SU-DHL-6 (cell line): ENCODE measurements at regions not wholly inside any gene's neighbourhood (a gene's known extent, or its start where the extent isn't known, plus 50 kb on each side); places are given as distances from the start of the nearest gene placed in this dataset.

Source experiments
- H2AFZ ChIP-seq: fragments of 200-600 bp; sonication (generic); 2 replicates; pipeline ENCODE4 v1.6.1; 2014; ENCODE audit warnings: low read depth, mild to moderate bottlenecking, moderate library complexity, mixed read lengths, antibody characterized with exemption, low read length; ENCODE audit not compliant: severe bottlenecking
- H3F3A ChIP-seq: fragments of 200-600 bp; shearing (Covaris generic); 2 replicates; pipeline ENCODE4 v1.6.0; 2016; ENCODE audit warnings: antibody characterized with exemption, mild to moderate bottlenecking; ENCODE audit not compliant: insufficient read depth
- H3K27ac ChIP-seq: fragments of 200-600 bp; sonication (generic); 2 replicates; pipeline ENCODE4 v1.5.1; 2016; ENCODE audit warnings: low read depth, mild to moderate bottlenecking, low read length, moderate library complexity, mixed read lengths
- H3K27me3 ChIP-seq: fragments of 200-600 bp; sonication (generic), shearing (Covaris generic); 2 replicates; pipeline ENCODE4 v1.6.0; 2014; ENCODE audit warnings: mild to moderate bottlenecking, low read length
- H3K36me3 ChIP-seq: fragments of 200-600 bp; sonication (generic); 2 replicates; pipeline ENCODE4 v1.6.1; 2014; ENCODE audit warnings: mild to moderate bottlenecking, low read length, mixed read lengths
- H3K4me2 ChIP-seq: fragments of 300-600, 200-600 bp; shearing (Covaris generic), sonication (generic); 2 replicates; pipeline ENCODE4 v1.6.0; 2014; ENCODE audit warnings: low read length, low read depth, mild to moderate bottlenecking; ENCODE audit not compliant: poor library complexity, severe bottlenecking
- H3K4me3 ChIP-seq: fragments of 200-600 bp; sonication (generic); 2 replicates; pipeline ENCODE4 v1.5.1; 2014; ENCODE audit warnings: antibody characterized with exemption, low read length, mild to moderate bottlenecking, mixed read lengths; ENCODE audit not compliant: insufficient read depth, poor library complexity, severe bottlenecking
- H3K79me2 ChIP-seq: fragments of 200-600 bp; sonication (generic); 2 replicates; pipeline ENCODE4 v1.6.1; 2014; ENCODE audit warnings: mild to moderate bottlenecking, low read length, moderate library complexity; ENCODE audit not compliant: insufficient read depth
- H3K9ac ChIP-seq: fragments of 200-600 bp; sonication (generic); 2 replicates; pipeline ENCODE4 v1.7.0; 2014; ENCODE audit warnings: mild to moderate bottlenecking, low read length
- H3K9me2 ChIP-seq: fragments of 200-600 bp; sonication (generic); replicated peaks from 2 replicates; pipeline ENCODE4 v1.6.1; 2014; ENCODE audit warnings: low read length; ENCODE audit not compliant: insufficient read depth
- H3K9me3 ChIP-seq: fragments of 200-600 bp; sonication (generic); 2 replicates; pipeline ENCODE4 v1.6.1; 2014; ENCODE audit warnings: low read length, mixed read lengths; ENCODE audit not compliant: insufficient read depth
- H4K20me1 ChIP-seq: fragments of 200-600 bp; sonication (generic); 2 replicates; pipeline ENCODE4 v1.6.1; 2014; ENCODE audit warnings: low read depth, mild to moderate bottlenecking, antibody characterized with exemption, low read length, moderate library complexity, mixed read lengths
- CTCF ChIP-seq: fragments of 200-600 bp; sonication (generic); IDR thresholded peaks from one replicate; pipeline ENCODE4 v1.5.1; 2017; ENCODE audit warnings: antibody characterized with exemption, mild to moderate bottlenecking, low read length, moderate library complexity; ENCODE audit not compliant: insufficient read depth, poor library complexity, severe bottlenecking
- EZH2phosphoT487 ChIP-seq: fragments of 200-600 bp; sonication (generic), shearing (Covaris generic); conservative IDR thresholded peaks from 2 replicates; pipeline ENCODE4 v1.6.1; 2018; ENCODE audit warnings: mild to moderate bottlenecking, antibody characterized with exemption, low read length, moderate library complexity, mixed read lengths

DNA sequence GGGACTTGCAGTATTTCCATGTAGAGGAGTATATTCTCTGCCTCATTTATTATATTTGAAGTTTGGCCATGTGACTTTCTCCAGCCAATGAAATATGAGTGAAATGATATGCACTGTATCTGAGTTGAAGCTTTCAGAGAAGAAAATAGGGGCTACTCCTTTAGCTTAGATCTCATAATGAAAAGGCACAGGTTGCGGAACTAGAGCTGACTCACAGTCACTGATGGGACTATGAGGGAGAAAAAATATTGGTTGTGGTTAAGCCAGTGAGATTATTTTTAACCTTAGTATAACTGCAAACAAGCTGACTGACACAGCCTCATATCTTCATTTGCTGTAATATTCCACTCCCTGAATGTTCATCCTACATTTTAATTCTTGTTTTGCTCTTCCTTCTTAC, 1104.3 kb downstream of the RPA4 start:
- no peaks in the 10 kb centered on the region for H3K9me2 ChIP-seq
- no peak overlapping the region for H3K4me3 ChIP-seq
- no peaks in the 10 kb centered on the region for H3K36me3 ChIP-seq
- H3F3A ChIP-seq: no peaks in the 10 kb centered on the region
- H2AFZ ChIP-seq: no peak overlapping the region
- H3K79me2 ChIP-seq: no peaks in the 10 kb centered on the region
- no peaks in the 10 kb centered on the region for H4K20me1 ChIP-seq
- no peak for TF ChIP-seq EZH2phosphoT487
- no peak for TF ChIP-seq CTCF
- H3K27me3 ChIP-seq: no peaks in the 10 kb centered on the region
- H3K9me3 ChIP-seq: no peaks in the 10 kb centered on the region
- no peak overlapping the region for H3K4me2 ChIP-seq
- H3K27ac ChIP-seq: no peak overlapping the region
- no peak overlapping the region for H3K9ac ChIP-seq

GRCh38 chrX:97995834-97996233, 1112.1 kb downstream of the RPA4 start:
- H4K20me1 ChIP-seq: no peaks in the 10 kb centered on the region
- H3K79me2 ChIP-seq: no peaks in the 10 kb centered on the region
- H2AFZ ChIP-seq: no peak overlapping the region
- H3K9me2 ChIP-seq: no peaks in the 10 kb centered on the region
- H3K9ac ChIP-seq: no peak overlapping the region
- no peaks in the 10 kb centered on the region for H3K36me3 ChIP-seq
- H3K9me3 ChIP-seq: no peaks in the 10 kb centered on the region
- no peaks in the 10 kb centered on the region for H3F3A ChIP-seq
- no peak overlapping the region for H3K27ac ChIP-seq
- H3K4me2 ChIP-seq: no peak overlapping the region
- H3K27me3 ChIP-seq: no peaks in the 10 kb centered on the region
- TF ChIP-seq CTCF: no peak
- no peak for TF ChIP-seq EZH2phosphoT487
- no peak overlapping the region for H3K4me3 ChIP-seq

- H2AFZ ChIP-seq: no peak overlapping the region
- H3K9ac ChIP-seq: no peak overlapping the region
- no peaks in the 10 kb centered on the region for H3K9me3 ChIP-seq
- no peak overlapping the region for H3K27ac ChIP-seq
- no peaks in the 10 kb centered on the region for H3K36me3 ChIP-seq
- H4K20me1 ChIP-seq: no peaks in the 10 kb centered on the region
- no peaks in the 10 kb centered on the region for H3K27me3 ChIP-seq
- no peaks in the 10 kb centered on the region for H3K79me2 ChIP-seq
- TF ChIP-seq EZH2phosphoT487: no peak
- TF ChIP-seq CTCF: no peak
- H3K4me2 ChIP-seq: no peak overlapping the region
- no peak overlapping the region for H3K4me3 ChIP-seq
- no peaks in the 10 kb centered on the region for H3F3A ChIP-seq
- no peaks in the 10 kb centered on the region for H3K9me2 ChIP-seq
These were observed 1145.0 kb downstream of the RPA4 start for GRCh38 chrX:98028691-98029090.

- no peaks in the 10 kb centered on the region for H3K9me3 ChIP-seq
- TF ChIP-seq CTCF: no peak
- no peak for TF ChIP-seq EZH2phosphoT487
- no peaks in the 10 kb centered on the region for H3K79me2 ChIP-seq
- no peaks in the 10 kb centered on the region for H3K27me3 ChIP-seq
- no peak overlapping the region for H3K9ac ChIP-seq
- no peak overlapping the region for H3K4me3 ChIP-seq
- H3K36me3 ChIP-seq: no peaks in the 10 kb centered on the region
- no peak overlapping the region for H3K4me2 ChIP-seq
- H3K27ac ChIP-seq: no peak overlapping the region
- no peaks in the 10 kb centered on the region for H4K20me1 ChIP-seq
- no peaks in the 10 kb centered on the region for H3F3A ChIP-seq
- H3K9me2 ChIP-seq: no peaks in the 10 kb centered on the region
- H2AFZ ChIP-seq: no peak overlapping the region
These were observed 1146.2 kb downstream of the RPA4 start for GRCh38 chrX:98029861-98030260.
